Amniotic stem cell (primary cell): ENCODE measurements at regions not wholly inside any gene's neighbourhood (a gene's known extent, or its start where the extent isn't known, plus 50 kb on each side); places are given as distances from the start of the nearest gene placed in this dataset.
"Not testable (repeated sequence)": the region's sequence is repeated elsewhere in the genome, so short reads cannot be mapped to it uniquely, and the experiment has no call there.

Source experiments
- DNase-seq: peaks from one replicate; lab custom pipeline; 2025; lab: John Stamatoyannopoulos, UW

GRCh38 chr6:55955684-55956083 is 80.3 kb upstream of the BMP5 start:
- DNase-seq: no peak

GRCh38 chr6:55954436-55954835 is 79.0 kb upstream of the BMP5 start:
- DNase-seq: no peak

DNA sequence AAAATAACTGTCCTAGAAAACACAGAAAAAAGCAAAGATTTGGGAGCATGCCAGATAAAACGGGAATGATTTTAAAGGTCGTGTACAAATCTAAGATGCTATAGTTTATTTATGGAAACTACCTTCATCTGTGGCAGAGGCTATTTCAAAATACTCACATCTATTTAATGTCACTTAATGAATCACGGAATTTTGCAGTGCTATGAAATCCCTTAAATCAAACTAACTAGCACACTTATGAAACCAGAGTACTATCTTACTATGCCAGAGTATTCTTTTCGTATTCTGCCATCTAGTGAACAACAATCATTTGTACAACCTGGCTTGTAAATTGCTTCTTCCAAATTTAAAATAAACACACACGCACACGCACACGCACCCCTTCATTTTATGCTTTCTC is 77.9 kb upstream of the BMP5 start:
- peak; percentile 34 for DNase-seq

DNA sequence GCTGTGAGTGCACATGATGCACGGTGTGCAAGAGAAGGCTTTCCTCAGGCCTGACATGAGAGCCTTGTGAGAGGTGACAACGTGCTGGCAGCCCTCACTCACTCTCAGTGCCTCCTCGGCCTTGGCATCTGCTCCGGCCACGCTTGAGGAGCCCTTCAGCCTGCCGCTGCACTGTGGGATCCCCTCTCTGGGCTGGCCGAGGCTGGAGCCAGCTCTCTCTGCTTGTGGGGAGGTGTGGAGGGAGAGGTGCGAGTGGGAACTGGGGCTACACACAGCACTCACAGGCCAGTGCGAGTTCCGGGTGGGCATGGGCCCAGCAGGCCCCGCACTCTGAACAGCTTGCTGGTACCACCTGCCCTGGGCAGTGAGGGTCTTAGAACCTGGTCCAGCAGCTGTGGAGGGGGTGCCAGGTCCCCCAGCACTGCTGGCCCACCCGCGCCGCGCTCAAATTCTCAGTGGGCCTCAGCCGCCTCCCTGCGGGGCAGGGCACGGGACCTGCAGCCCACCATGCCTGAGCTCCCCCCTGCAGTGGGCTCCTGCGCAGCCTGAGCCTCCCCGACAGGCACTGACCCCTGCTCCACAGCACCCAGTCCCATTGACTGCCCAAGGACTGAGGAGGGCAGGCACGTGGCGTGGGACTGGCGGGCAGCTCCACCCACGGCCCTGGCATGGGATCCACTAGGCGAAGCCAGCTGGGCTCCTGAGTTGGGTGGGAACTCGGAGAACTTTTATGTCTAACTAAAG is 74.9 kb upstream of the BMP5 start:
- DNase-seq: no peak

GRCh38 chr6:55943329-55943728 is 67.9 kb upstream of the BMP5 start:
- no peak for DNase-seq

- DNase-seq: no peak
Measured at GRCh38 chr6:55941702-55942101, 66.3 kb upstream of the BMP5 start.

GRCh38 chr6:55937951-55938690 is 62.7 kb upstream of the BMP5 start:
- DNase-seq: no peak

GRCh38 chr6:55937261-55937947 is 62.0 kb upstream of the BMP5 start:
- no peak for DNase-seq

GRCh38 chr6:55931101-55931500 is 55.7 kb upstream of the BMP5 start:
- no peak for DNase-seq

GRCh38 chr6:55927713-55928112 is 52.3 kb upstream of the BMP5 start:
- DNase-seq: not testable (repeated sequence)

- DNase-seq: peak; percentile 67
Measured at GRCh38 chr6:55925292-55925691, 49.9 kb upstream of the BMP5 start.
